HG03039 (cell line): ENCODE measurements at regions not wholly inside any gene's neighbourhood (a gene's known extent, or its start where the extent isn't known, plus 50 kb on each side); places are given as distances from the start of the nearest gene placed in this dataset.

Experiments used
- ATAC-seq: cut with Tn5 transposase; IDR thresholded peaks from one replicate; pipeline ENCODE4 v1.9.1; 2021; ENCODE audit warnings: mild to moderate bottlenecking, moderate library complexity; ENCODE audit not compliant: unreplicated experiment

- ATAC-seq = no peak
Measured at GRCh38 chr10:128694168-128694850, 568.1 kb upstream of the MKI67 start.

- no peak for ATAC-seq
Measured at GRCh38 chr10:128694851-128695725, 568.9 kb upstream of the MKI67 start.

- ATAC-seq = no peak
Measured at GRCh38 chr10:128695931-128696330, 569.7 kb upstream of the MKI67 start.

- no peak for ATAC-seq
Measured at GRCh38 chr10:128697437-128697836, 571.2 kb upstream of the MKI67 start.

GRCh38 chr10:128701381-128701780, 575.2 kb upstream of the MKI67 start:
- ATAC-seq = no peak

- no peak for ATAC-seq
Measured at GRCh38 chr10:128701837-128702236, 575.6 kb upstream of the MKI67 start.

DNA sequence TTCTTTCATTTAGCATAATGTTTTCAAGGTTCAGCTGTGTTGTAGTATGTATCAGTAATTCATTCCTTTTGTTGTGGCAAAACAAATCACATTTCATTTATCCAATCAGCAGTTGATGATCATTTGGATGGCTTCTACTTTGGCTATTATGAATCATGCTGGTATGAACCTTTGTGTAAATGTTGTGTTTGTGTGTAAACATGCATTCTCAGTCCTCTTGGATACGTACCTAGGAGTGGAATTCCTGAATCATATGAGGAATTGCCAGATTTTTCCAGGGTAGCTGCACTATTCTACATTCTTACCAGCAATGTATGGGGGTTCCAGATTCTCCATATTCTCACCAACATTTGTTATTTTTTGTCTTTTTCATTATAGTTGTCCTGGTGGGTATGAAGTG, 578.5 kb upstream of the MKI67 start:
- ATAC-seq = no peak

- ATAC-seq = no peak
Measured at GRCh38 chr10:128708182-128708581, 582.0 kb upstream of the MKI67 start.

- no peak for ATAC-seq
Measured at GRCh38 chr10:128709686-128710085, 583.5 kb upstream of the MKI67 start.

DNA sequence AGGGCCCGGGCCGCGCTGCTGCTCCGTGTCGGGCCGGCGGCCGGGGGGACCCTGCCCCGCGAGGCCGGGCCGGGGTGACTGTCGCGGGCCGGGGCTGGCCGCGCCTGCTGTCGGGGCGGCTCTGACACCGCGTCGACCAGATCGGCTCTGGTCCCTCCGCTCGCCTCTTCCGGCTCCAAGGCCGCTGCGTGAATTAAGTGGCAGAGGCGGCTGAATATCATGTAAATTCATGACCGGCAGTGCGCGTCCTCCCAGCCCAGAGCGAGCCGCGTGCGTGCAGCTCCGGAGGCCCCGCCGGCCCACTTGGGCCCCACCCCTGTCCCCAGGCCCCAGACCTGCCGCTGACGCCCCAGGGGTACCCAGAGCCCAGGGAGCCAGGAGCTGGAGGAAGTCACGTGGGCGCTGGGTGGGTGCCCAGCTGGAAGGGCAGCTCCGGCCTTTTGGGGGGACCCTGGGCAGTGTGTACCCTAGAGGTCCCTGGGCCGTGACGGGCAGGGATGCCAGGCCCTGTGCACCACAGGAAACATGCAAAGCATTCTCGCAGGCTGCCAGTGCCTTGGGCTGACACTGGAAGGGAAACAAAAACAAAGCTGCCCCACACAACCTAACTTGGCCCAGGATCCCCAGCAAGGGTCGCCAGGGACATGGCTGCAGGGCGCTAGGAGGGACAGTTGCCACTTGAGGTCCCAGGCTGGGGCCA, 584.0 kb upstream of the MKI67 start:
- ATAC-seq = no peak

DNA sequence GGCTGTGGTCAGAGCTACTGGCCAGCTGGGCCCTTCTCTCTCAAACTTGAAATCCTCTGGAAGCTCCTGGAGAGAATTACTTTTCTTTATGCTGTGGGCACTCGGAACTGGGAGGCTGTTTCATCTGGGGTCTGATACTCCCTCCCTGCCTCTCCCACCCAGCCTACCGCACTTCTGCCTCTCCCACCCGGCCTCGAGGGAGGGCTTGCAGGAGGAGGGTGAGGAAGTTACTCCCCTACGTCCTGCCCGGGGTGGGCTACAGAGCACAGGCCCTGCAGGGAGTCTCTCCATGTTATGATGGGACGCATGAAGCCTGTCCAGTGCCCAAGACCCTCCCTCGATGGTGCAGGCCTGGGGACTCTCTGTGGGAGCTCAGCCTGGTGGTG, 584.6 kb upstream of the MKI67 start:
- no peak for ATAC-seq

- no peak for ATAC-seq
Measured at GRCh38 chr10:128711806-128712205, 585.6 kb upstream of the MKI67 start.

DNA sequence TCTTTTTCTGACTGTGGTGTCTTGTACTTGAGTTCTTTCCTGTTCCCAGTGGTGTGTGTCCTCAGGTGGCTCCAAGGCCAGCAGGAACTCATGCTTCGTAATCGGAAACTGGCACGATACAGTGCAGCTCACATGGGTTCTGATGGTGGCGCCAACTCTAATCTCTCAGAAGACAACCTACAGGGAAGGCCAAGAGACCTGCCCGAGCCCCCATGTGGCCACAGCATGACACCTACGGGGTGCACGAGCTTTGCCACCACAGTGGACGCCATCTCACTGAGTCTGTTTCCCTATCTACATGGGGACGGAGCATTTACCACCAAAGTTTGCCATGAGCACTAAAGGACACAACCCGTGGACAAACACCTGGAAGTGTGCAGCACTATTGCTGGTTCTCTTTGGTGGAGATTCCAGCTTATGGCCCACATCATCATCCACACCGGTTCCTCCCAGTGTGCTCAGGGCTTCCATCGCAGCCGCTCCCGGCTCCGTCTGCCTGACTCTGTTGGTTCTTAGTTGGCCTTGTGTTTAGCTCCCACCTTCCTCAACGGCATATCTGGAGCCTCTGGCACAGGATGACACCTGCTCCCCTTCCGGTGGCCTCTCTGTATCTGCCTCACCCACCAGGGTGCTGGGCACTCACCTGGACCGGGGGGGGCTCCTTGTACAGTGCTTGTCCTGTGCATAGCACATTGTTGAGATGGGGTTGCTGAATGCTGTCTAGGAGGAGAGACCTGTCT, 586.6 kb upstream of the MKI67 start:
- no peak for ATAC-seq

DNA sequence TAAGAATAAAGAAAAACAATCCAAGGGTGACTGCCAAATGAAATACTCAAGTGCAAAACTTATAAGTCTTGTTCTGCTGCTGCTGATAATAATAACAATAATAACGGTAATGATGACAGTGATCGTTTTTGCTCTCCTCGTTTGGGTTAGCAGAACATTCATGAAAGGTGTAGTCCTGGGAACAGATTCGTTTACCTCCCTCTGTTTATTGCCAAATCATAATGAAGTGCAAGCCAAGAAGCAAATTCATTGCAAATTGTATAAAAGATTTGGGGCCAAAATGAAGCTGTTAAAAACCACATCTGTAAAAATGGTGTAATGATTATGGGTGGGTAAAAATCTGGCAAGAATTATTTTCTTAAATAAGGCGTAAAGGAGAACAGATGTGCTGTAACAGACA, 587.2 kb upstream of the MKI67 start:
- ATAC-seq = no peak

DNA sequence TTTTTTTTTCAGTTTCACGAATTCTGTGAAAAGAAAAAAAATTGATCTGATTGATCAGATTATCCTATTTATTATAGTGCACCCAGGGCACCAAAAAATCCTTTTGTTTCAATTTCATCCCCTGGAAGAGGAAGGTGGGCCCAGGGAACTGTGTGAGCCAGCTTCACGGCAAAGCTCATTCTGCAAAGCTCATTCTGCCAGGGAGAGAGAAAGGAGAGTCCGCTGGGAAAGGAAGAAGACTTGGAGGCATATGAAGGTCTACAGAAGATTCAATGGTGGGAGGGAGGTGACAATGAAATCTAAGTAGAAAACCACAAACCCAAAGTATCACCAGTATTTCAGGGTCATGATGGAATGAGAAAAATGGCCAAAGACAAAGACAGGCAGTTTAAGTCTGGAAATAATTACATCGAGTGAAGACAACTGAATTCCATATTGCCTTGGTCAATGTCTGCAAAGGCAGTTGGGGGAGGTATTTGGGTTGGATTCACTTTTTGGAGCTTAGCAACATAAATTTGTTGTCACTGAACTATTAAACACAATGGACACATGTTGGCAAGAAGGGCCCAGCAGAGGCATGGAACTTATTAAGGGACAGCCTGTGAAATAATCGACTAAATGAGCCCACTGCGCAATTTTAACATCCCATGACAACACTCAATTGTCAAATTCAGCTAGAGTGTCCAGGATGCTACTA, 587.8 kb upstream of the MKI67 start:
- no peak for ATAC-seq

- ATAC-seq = no peak
Measured at GRCh38 chr10:128714644-128715415, 588.6 kb upstream of the MKI67 start.

DNA sequence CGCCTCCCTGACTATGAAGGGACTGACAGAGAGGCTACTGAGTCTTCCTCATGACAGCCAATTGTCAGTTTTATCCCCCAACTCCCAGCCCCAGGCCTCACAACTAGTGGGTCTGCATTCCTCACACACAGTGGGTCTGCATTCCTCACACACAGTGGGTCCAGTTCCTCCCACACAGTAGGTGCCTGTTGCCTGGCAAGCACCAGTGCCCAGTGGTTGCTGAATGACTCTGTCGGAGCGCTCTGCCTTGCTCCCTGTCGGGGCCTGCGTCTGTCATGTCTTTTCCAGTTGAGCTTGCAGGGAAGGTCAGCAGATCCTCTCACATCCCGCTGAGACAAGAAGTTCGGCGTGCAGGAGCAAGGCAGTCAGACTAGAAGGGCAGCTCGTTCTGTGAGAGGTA, 590.0 kb upstream of the MKI67 start:
- ATAC-seq = no peak

- ATAC-seq = no peak
Measured at GRCh38 chr10:128721963-128722445, 595.8 kb upstream of the MKI67 start.

DNA sequence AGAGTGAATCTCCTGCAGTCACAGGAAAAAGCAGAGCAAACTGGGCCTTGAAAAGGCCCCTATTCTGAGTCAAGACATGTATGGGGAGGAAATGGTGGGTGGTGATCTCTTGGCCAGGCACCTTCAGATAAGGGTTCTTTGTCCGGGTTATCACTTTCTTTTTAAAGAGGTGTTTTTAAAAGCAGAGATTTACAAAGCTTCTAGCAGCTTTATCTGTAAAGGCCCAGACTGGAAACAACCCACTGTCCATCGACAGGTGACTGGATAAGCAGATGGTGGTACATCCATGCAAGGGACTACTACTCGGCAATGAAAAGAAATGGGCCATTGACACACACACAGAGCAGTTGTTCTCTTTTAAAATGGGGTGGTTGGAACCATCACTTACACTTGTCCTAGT, 596.7 kb upstream of the MKI67 start:
- ATAC-seq = no peak
